ENCODE measurements at regions not wholly inside any gene's neighbourhood (a gene's known extent, or its start where the extent isn't known, plus 50 kb on each side); places are given as distances from the start of the nearest gene placed in this dataset.
"Not testable (repeated sequence)": the region's sequence is repeated elsewhere in the genome, so short reads cannot be mapped to it uniquely, and the experiment has no call there.

GRCh38 chr2:17226941-17227490 lies 291.2 kb downstream of the RAD51AP2 start:
- no peaks in the 10 kb centered on the region for H3K36me3 Mint-ChIP-seq (ENCODE audit: low read depth)
- no peak for TF ChIP-seq CTCF (IDR thresholded peaks at IDR 0.05; ENCODE audit: unreplicated experiment in 3 of 3)
- H3K9me3 Mint-ChIP-seq, result no peaks in the 10 kb centered on the region
- no peaks in the 10 kb centered on the region for H3K27me3 Mint-ChIP-seq (ENCODE audit: low read depth)
- H3K27ac Mint-ChIP-seq, result no peak overlapping the region
- no peak overlapping the region for H3K4me3 Mint-ChIP-seq
- peaks cover 8% of the 10 kb centered on the region for H3K4me1 Mint-ChIP-seq

- no peak overlapping the region for H3K4me3 Mint-ChIP-seq
- no peaks in the 10 kb centered on the region for H3K36me3 Mint-ChIP-seq (ENCODE audit: low read depth)
Measured at GRCh38 chr2:17223211-17223610, 295.0 kb downstream of the RAD51AP2 start.

GRCh38 chr2:17208511-17208910 lies 309.7 kb downstream of the RAD51AP2 start:
- Mint-ChIP-seq H3K27me3 (ENCODE audit: low read depth) (no peaks in the 10 kb centered on the region), H3K36me3 (ENCODE audit: low read depth) (no peaks in the 10 kb centered on the region), H3K27ac (no peak overlapping the region), H3K4me3 (no peak overlapping the region), H3K9me3 (peaks cover 4% of the 10 kb centered on the region), H3K4me1 (no peaks in the 10 kb centered on the region)
- TF ChIP-seq CTCF (IDR thresholded peaks at IDR 0.05; ENCODE audit: unreplicated experiment in 3 of 3), result no peak

More at GRCh38 chr2:17223211-17223610, 295.0 kb downstream of the RAD51AP2 start:
- peak overlapping the region in 2 of 3 experiments; percentile 12 to 58 for H3K27ac Mint-ChIP-seq
- H3K27me3 Mint-ChIP-seq (ENCODE audit: low read depth), result no peaks in the 10 kb centered on the region
- TF ChIP-seq CTCF (IDR thresholded peaks at IDR 0.05; ENCODE audit: unreplicated experiment in 3 of 3), result no peak
- peaks cover 8% of the 10 kb centered on the region for H3K4me1 Mint-ChIP-seq
- H3K9me3 Mint-ChIP-seq, result no peaks in the 10 kb centered on the region

- Mint-ChIP-seq H3K4me1 (no peaks in the 10 kb centered on the region), H3K4me3 (no peak overlapping the region), H3K9me3 (peaks cover 4% of the 10 kb centered on the region), H3K27me3 (ENCODE audit: low read depth) (no peaks in the 10 kb centered on the region), H3K27ac (no peak overlapping the region), H3K36me3 (ENCODE audit: low read depth) (no peaks in the 10 kb centered on the region)
- TF ChIP-seq CTCF (IDR thresholded peaks at IDR 0.05; ENCODE audit: unreplicated experiment in 3 of 3), result no peak
Measured at GRCh38 chr2:17206771-17207170, 311.5 kb downstream of the RAD51AP2 start.

- not testable (repeated sequence) for H3K9me3 Mint-ChIP-seq; H3K36me3 Mint-ChIP-seq (ENCODE audit: low read depth); H3K4me1 Mint-ChIP-seq; H3K4me3 Mint-ChIP-seq; H3K27me3 Mint-ChIP-seq (ENCODE audit: low read depth); H3K27ac Mint-ChIP-seq
Measured at GRCh38 chr2:17204214-17204613, 314.0 kb downstream of the RAD51AP2 start.

GRCh38 chr2:17202628-17203027 lies 315.6 kb downstream of the RAD51AP2 start:
- not testable (repeated sequence) for H3K27ac Mint-ChIP-seq; H3K36me3 Mint-ChIP-seq (ENCODE audit: low read depth); H3K9me3 Mint-ChIP-seq; H3K4me1 Mint-ChIP-seq; H3K27me3 Mint-ChIP-seq (ENCODE audit: low read depth); H3K4me3 Mint-ChIP-seq

GRCh38 chr2:17199741-17200140 lies 318.5 kb downstream of the RAD51AP2 start:
- H3K27ac Mint-ChIP-seq, result no peak overlapping the region
- no peaks in the 10 kb centered on the region for H3K4me1 Mint-ChIP-seq
- TF ChIP-seq CTCF (IDR thresholded peaks at IDR 0.05; ENCODE audit: unreplicated experiment in 3 of 3), result no peak

More at GRCh38 chr2:17199741-17200140, 318.5 kb downstream of the RAD51AP2 start:
- no peaks in the 10 kb centered on the region for H3K27me3 Mint-ChIP-seq (ENCODE audit: low read depth)
- H3K4me3 Mint-ChIP-seq, result no peak overlapping the region
- H3K36me3 Mint-ChIP-seq (ENCODE audit: low read depth), result no peaks in the 10 kb centered on the region
- H3K9me3 Mint-ChIP-seq, result peaks cover 4% of the 10 kb centered on the region
